PC-3 (cell line): ENCODE measurements at regions not wholly inside any gene's neighbourhood (a gene's known extent, or its start where the extent isn't known, plus 50 kb on each side); places are given as distances from the start of the nearest gene placed in this dataset.

ENCODE experiments used
- CTCF ChIP-seq: fragments of 300-600 bp; sonication (generic); conservative IDR thresholded peaks from 2 replicates; pipeline ENCODE4 v1.5.1; 2017; ENCODE audit warnings: antibody characterized with exemption, low read depth, mild to moderate bottlenecking, low read length
- EZH2 ChIP-seq: fragments of 300-600 bp; sonication (generic); IDR thresholded peaks from one replicate; pipeline ENCODE4 v1.6.1; 2017; ENCODE audit warnings: antibody characterized with exemption, mild to moderate bottlenecking, low read length; ENCODE audit not compliant: unreplicated experiment

DNA sequence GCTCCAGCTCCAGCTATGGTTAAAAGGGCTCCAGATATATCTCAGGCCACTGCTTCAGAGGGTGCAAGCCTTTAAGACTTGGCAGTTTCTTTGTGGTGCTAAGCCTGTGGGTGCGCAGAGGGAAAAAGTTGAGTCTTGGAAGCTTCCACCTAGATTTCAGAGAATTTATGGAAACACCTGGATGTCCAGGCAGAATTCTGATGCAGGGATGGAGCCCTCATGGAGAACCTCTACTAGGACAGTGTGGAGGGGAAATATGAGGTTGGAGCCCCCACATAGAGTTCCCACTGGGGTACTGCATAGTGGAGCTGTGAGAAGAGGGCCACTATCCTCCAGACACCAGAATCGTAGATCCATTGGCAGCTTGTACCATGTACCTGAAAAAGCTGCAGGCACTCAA, 69.9 kb downstream of the SDR9C7 start:
- no peak for TF ChIP-seq CTCF
- no peak for TF ChIP-seq EZH2
